ENCODE measurements at regions not wholly inside any gene's neighbourhood (a gene's known extent, or its start where the extent isn't known, plus 50 kb on each side); places are given as distances from the start of the nearest gene placed in this dataset.

DNA sequence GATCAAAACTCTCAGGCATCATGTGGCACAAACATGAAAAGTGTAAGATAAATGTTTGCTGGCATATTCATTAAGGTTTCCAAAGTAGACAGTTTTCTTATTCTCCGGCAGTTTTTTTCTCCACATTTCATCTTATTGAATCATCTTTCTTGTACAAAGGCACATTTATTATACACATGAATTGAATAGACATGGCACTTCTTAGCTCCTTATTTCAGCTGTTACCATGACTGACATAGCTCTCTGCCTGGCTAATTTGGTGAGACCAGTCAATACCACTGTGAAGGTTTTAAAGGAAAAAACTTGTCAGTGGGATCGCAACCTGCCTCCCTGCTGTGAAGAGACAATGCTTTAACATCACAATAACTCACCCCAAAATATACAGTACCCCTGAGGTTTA is 285.0 kb upstream of the PCDH20 start:
- Histone ChIP-seq H3K36me3 (ENCODE audit: insufficient read depth) (no peaks in the 10 kb centered on the region; the same call in 1 of the 2 replicates), H3K27ac (ENCODE audit: low read depth) (no peak overlapping the region), H4K20me1 (replicated peaks; ENCODE audit: insufficient read depth) (no peaks in the 10 kb centered on the region), H3K27me3 (ENCODE audit: insufficient read depth) (no peaks in the 10 kb centered on the region), H2AFZ (no peak overlapping the region), H3K4me3 (no peak overlapping the region), H3F3A (replicated peaks; ENCODE audit: low read depth) (no peaks in the 10 kb centered on the region), H3K79me2 (replicated peaks; ENCODE audit: insufficient read depth) (no peaks in the 10 kb centered on the region), H3K9me2 (ENCODE audit: insufficient read depth) (no peaks in the 10 kb centered on the region), H3K4me2 (no peak overlapping the region), H3K4me1 (ENCODE audit: insufficient read depth) (no peaks in the 10 kb centered on the region)
- no peak overlapping the region for H3K4me3 Mint-ChIP-seq
- ATAC-seq (peak; percentile 32; the same call in 2 of the 3 replicates), DNase-seq (ENCODE audit: low spot score) (peak; percentile 27)
- H3K9me3 Mint-ChIP-seq: peaks cover 28% of the 10 kb centered on the region
- TF ChIP-seq, protein P1, sequence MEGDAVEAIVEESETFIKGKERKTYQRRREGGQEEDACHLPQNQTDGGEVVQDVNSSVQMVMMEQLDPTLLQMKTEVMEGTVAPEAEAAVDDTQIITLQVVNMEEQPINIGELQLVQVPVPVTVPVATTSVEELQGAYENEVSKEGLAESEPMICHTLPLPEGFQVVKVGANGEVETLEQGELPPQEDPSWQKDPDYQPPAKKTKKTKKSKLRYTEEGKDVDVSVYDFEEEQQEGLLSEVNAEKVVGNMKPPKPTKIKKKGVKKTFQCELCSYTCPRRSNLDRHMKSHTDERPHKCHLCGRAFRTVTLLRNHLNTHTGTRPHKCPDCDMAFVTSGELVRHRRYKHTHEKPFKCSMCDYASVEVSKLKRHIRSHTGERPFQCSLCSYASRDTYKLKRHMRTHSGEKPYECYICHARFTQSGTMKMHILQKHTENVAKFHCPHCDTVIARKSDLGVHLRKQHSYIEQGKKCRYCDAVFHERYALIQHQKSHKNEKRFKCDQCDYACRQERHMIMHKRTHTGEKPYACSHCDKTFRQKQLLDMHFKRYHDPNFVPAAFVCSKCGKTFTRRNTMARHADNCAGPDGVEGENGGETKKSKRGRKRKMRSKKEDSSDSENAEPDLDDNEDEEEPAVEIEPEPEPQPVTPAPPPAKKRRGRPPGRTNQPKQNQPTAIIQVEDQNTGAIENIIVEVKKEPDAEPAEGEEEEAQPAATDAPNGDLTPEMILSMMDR (conservative IDR thresholded peaks at IDR 0.05; ENCODE audit: low read depth in 2 of 2): no peak
- TF ChIP-seq POLR2AphosphoS5 (IDR thresholded peaks at IDR 0.05; ENCODE audit: low read depth) (no peak), JUNB (IDR thresholded peaks at IDR 0.05; ENCODE audit: unreplicated experiment) (no peak), EZH2phosphoT487 (IDR thresholded peaks at IDR 0.05; ENCODE audit: unreplicated experiment) (no peak), STAT1 (IDR thresholded peaks at IDR 0.05; ENCODE audit: unreplicated experiment) (no peak), REST (IDR thresholded peaks at IDR 0.05; ENCODE audit: unreplicated experiment) (no peak), CREB1 (CRISPR knock-in tag; IDR thresholded peaks at IDR 0.05; ENCODE audit: low read depth) (no peak), EZH2 (IDR thresholded peaks at IDR 0.05; ENCODE audit: low read depth, unreplicated experiment) (no peak), ZNF114 (CRISPR knock-in tag; IDR thresholded peaks at IDR 0.05) (no peak)
- TF ChIP-seq, protein P2, sequence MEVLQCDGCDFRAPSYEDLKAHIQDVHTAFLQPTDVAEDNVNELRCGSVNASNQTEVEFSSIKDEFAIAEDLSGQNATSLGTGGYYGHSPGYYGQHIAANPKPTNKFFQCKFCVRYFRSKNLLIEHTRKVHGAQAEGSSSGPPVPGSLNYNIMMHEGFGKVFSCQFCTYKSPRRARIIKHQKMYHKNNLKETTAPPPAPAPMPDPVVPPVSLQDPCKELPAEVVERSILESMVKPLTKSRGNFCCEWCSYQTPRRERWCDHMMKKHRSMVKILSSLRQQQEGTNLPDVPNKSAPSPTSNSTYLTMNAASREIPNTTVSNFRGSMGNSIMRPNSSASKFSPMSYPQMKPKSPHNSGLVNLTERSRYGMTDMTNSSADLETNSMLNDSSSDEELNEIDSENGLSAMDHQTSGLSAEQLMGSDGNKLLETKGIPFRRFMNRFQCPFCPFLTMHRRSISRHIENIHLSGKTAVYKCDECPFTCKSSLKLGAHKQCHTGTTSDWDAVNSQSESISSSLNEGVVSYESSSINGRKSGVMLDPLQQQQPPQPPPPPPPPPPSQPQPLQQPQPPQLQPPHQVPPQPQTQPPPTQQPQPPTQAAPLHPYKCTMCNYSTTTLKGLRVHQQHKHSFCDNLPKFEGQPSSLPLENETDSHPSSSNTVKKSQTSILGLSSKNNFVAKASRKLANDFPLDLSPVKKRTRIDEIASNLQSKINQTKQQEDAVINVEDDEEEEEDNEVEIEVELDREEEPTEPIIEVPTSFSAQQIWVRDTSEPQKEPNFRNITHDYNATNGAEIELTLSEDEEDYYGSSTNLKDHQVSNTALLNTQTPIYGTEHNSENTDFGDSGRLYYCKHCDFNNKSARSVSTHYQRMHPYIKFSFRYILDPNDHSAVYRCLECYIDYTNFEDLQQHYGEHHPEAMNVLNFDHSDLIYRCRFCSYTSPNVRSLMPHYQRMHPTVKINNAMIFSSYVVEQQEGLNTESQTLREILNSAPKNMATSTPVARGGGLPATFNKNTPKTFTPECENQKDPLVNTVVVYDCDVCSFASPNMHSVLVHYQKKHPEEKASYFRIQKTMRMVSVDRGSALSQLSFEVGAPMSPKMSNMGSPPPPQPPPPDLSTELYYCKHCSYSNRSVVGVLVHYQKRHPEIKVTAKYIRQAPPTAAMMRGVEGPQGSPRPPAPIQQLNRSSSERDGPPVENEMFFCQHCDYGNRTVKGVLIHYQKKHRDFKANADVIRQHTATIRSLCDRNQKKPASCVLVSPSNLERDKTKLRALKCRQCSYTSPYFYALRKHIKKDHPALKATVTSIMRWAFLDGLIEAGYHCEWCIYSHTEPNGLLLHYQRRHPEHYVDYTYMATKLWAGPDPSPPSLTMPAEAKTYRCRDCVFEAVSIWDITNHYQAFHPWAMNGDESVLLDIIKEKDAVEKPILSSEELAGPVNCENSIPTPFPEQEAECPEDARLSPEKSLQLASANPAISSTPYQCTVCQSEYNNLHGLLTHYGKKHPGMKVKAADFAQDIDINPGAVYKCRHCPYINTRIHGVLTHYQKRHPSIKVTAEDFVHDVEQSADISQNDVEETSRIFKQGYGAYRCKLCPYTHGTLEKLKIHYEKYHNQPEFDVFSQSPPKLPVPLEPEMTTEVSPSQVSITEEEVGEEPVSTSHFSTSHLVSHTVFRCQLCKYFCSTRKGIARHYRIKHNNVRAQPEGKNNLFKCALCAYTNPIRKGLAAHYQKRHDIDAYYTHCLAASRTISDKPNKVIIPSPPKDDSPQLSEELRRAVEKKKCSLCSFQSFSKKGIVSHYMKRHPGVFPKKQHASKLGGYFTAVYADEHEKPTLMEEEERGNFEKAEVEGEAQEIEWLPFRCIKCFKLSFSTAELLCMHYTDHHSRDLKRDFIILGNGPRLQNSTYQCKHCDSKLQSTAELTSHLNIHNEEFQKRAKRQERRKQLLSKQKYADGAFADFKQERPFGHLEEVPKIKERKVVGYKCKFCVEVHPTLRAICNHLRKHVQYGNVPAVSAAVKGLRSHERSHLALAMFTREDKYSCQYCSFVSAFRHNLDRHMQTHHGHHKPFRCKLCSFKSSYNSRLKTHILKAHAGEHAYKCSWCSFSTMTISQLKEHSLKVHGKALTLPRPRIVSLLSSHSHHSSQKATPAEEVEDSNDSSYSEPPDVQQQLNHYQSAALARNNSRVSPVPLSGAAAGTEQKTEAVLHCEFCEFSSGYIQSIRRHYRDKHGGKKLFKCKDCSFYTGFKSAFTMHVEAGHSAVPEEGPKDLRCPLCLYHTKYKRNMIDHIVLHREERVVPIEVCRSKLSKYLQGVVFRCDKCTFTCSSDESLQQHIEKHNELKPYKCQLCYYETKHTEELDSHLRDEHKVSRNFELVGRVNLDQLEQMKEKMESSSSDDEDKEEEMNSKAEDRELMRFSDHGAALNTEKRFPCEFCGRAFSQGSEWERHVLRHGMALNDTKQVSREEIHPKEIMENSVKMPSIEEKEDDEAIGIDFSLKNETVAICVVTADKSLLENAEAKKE (CRISPR knock-in tag; IDR thresholded peaks at IDR 0.05): no peak
- peaks cover 6% of the 10 kb centered on the region; the same call in 2 of the 3 replicates for H3K4me1 Mint-ChIP-seq
- no peaks in the 10 kb centered on the region for H3K27me3 Mint-ChIP-seq (ENCODE audit: insufficient read depth, low read depth, poor library complexity)
- H3K27ac Mint-ChIP-seq: no peak overlapping the region
- H3K36me3 Mint-ChIP-seq (ENCODE audit: low read depth): peaks cover 18% of the 10 kb centered on the region

Measured in GM23338 (cell line).